ENCODE measurements at regions not wholly inside any gene's neighbourhood (a gene's known extent, or its start where the extent isn't known, plus 50 kb on each side); places are given as distances from the start of the nearest gene placed in this dataset.

GRCh38 chr3:63753567-63753966 lies 65.5 kb upstream of the C3orf49 start:
- no peak overlapping the region for H3K4me3 Mint-ChIP-seq
- H3K36me3 Mint-ChIP-seq: no peaks in the 10 kb centered on the region
- H3K9me3 Mint-ChIP-seq: peaks cover 0 to 1% (median 0%) of the 10 kb centered on the region in 3 donors
- H3K27ac Mint-ChIP-seq: no peak overlapping the region
- peaks cover 0 to 4% (median 2%) of the 10 kb centered on the region in 3 donors for H3K4me1 Mint-ChIP-seq
- H3K27me3 Mint-ChIP-seq: no peaks in the 10 kb centered on the region

GRCh38 chr3:63753995-63754394 lies 65.1 kb upstream of the C3orf49 start:
- H3K27ac Mint-ChIP-seq: no peak overlapping the region

DNA sequence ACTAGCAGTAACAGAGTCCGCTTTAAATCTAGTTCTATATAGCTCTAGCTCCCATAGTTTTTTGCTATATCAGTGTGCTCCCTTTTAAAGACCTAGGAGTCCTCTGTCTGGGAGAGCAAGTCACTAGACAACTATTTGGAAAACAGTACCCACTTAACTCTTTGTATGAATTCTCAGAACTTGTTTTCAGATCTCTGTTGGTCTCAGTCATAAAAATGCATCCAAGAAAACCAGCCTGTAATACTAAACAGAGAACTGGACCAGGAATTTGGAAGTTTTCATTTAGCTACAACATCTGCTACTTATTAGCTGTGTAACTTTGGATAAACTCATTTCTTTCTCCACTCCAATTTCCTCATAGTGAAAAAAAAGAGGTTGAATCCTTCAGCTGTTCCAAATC lies 56.9 kb upstream of the C3orf49 start:
- Mint-ChIP-seq H3K27me3 (peaks cover 2% of the 10 kb centered on the region), H3K4me3 (no peak overlapping the region), H3K4me1 (peaks cover 0 to 4% (median 2%) of the 10 kb centered on the region in 3 donors), H3K9me3 (peaks cover 0 to 3% (median 1%) of the 10 kb centered on the region in 3 donors), H3K27ac (no peak overlapping the region), H3K36me3 (no peaks in the 10 kb centered on the region)

More at GRCh38 chr3:63753995-63754394, 65.1 kb upstream of the C3orf49 start:
- H3K4me1 Mint-ChIP-seq: peaks cover 0 to 4% (median 2%) of the 10 kb centered on the region in 3 donors
- no peaks in the 10 kb centered on the region for H3K27me3 Mint-ChIP-seq
- H3K36me3 Mint-ChIP-seq: no peaks in the 10 kb centered on the region
- H3K4me3 Mint-ChIP-seq: no peak overlapping the region
- peaks cover 0 to 1% (median 0%) of the 10 kb centered on the region in 3 donors for H3K9me3 Mint-ChIP-seq

DNA sequence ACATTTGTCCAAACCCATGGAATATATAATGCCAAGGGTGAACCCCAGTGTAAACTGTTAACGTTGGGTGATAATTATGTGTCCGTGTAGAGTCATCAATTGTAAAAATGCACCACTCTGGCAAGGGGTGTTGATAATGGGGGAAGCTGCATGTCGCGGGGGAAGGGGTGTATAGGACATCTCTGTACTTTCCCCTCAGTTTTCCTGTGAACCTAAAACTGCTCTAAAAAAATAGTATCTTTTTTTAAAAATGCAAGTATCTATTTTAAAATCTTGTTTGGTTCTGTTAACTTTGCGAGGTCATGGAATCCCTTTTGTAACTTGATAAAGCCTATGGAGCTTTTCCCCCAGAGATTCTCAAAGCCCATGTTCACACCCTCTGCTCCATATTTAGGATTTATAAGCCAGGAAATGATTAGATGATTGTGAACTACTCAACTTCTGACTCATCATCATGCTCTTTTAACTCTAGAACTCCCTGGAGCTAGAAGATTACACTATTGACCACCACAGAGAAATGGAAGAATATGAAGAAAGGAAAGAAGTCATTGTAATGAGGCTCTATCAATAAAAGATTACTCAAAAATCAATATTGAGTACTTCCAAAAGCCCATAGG lies 56.1 kb upstream of the C3orf49 start:
- peaks cover 2% of the 10 kb centered on the region for H3K27me3 Mint-ChIP-seq
- H3K9me3 Mint-ChIP-seq: peaks cover 0 to 3% (median 1%) of the 10 kb centered on the region in 3 donors
- no peaks in the 10 kb centered on the region for H3K36me3 Mint-ChIP-seq
- no peak overlapping the region for H3K27ac Mint-ChIP-seq
- no peaks in the 10 kb centered on the region for H3K4me1 Mint-ChIP-seq
- no peak overlapping the region for H3K4me3 Mint-ChIP-seq

DNA sequence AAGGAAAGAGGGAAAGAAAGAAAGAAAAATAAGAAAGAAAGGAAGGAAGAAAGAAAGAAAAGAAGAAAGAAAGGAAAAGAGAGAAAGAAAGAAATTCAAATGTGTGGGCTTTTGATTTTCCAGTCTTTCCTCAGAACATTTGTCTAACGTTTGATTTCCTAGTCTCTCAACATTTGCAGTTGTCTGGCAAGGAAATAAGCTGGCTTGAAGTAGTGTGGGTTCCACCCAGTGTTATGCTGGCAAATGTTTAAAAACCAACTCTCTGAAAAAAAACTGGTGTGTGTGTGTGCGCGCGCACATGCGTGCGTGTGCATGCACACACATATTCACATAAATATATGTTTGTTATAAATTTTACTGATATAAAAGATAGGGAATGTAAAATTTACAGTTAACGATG lies 54.6 kb upstream of the C3orf49 start:
- H3K4me3 Mint-ChIP-seq: no peak overlapping the region
- H3K27ac Mint-ChIP-seq: no peak overlapping the region
- no peaks in the 10 kb centered on the region for H3K4me1 Mint-ChIP-seq
- H3K36me3 Mint-ChIP-seq: no peaks in the 10 kb centered on the region
- peaks cover 3% of the 10 kb centered on the region for H3K27me3 Mint-ChIP-seq
- peaks cover 0 to 3% (median 1%) of the 10 kb centered on the region in 3 donors for H3K9me3 Mint-ChIP-seq

- no peaks in the 10 kb centered on the region for H3K36me3 Mint-ChIP-seq
- H3K4me1 Mint-ChIP-seq: no peaks in the 10 kb centered on the region
- H3K9me3 Mint-ChIP-seq: peaks cover 0 to 3% (median 1%) of the 10 kb centered on the region in 3 donors
- H3K4me3 Mint-ChIP-seq: no peak overlapping the region
- H3K27me3 Mint-ChIP-seq: peaks cover 3% of the 10 kb centered on the region
- H3K27ac Mint-ChIP-seq: no peak overlapping the region
These were observed 52.8 kb upstream of the C3orf49 start for GRCh38 chr3:63766261-63766660.

DNA sequence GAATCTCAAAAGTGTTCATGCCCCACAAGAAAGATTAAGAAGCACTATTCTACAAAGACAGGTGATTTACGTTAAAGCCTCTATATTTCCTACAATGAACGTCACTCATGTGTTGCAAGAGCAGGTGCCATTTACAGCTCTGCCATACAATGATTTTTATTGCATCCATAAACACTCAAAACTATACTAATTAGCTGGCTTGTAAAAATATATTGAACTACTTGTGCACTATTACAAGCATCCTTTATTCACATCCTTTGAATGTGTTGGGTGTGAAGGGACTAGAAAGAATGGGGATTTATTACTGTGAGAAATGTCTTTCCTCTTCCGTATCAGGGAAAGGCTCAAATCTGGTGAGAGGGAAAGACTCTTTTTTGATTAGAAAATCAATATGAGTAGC lies 50.7 kb upstream of the C3orf49 start:
- H3K4me3 Mint-ChIP-seq: no peak overlapping the region
- H3K4me1 Mint-ChIP-seq: no peaks in the 10 kb centered on the region
- H3K27ac Mint-ChIP-seq: no peak overlapping the region
- H3K36me3 Mint-ChIP-seq: no peaks in the 10 kb centered on the region
- peaks cover 0 to 3% (median 1%) of the 10 kb centered on the region in 3 donors for H3K9me3 Mint-ChIP-seq
- H3K27me3 Mint-ChIP-seq: peaks cover 2% of the 10 kb centered on the region

DNA sequence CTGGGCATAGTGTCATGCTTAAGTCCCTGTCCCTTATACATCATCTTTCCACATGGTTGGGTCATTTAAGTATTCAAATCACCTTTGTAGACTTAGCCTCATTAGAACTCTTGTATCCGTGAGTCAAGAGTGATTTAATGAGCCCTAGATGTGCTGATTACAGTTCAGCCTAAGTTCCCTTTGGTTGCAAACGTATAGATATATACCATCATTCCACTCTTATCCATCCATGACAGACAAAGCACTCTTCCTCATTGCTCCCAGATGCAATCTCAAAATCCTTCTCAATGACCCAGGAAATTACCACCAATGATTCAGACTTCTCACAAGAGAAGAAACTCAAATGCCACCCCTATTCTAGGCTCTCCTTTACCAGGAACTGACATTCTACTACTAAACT lies 50.2 kb upstream of the C3orf49 start:
- peaks cover 2% of the 10 kb centered on the region for H3K27me3 Mint-ChIP-seq
- H3K4me3 Mint-ChIP-seq: no peak overlapping the region
- H3K36me3 Mint-ChIP-seq: no peaks in the 10 kb centered on the region
- no peak overlapping the region for H3K27ac Mint-ChIP-seq
- no peaks in the 10 kb centered on the region for H3K4me1 Mint-ChIP-seq
- H3K9me3 Mint-ChIP-seq: peaks cover 0 to 3% (median 1%) of the 10 kb centered on the region in 3 donors

Measured in IgD-negative memory B cell (primary cell).